ENCODE measurements at regions not wholly inside any gene's neighbourhood (a gene's known extent, or its start where the extent isn't known, plus 50 kb on each side); places are given as distances from the start of the nearest gene placed in this dataset.

DNA sequence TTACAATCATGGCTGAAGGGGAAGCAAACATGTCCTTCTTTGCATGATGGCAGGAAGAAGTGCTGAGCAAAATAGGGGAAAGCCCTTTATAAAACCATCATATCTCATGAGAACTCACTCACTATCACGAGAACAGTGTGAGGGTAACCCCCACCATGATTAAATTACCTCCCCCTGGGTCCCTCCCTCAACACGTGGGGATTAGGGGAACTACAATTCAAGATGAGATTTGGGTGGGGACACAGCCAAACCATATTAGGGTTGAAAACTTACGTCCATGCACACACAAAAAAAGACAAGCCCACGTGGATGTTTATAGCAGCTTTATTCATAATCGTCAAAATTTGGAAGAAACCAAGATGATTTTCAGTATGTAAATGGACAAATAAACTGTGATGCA, 72.3 kb downstream of the RPL22L1 start:
- H3K9ac ChIP-seq (ENCODE audit: low read length) = no peak overlapping the region
- no peak overlapping the region for H3K4me3 ChIP-seq (ENCODE audit: insufficient read depth in 1 of 2, low read depth in 1 of 2, low read length in 2 of 2)
- no peak overlapping the region for H3K27ac ChIP-seq (ENCODE audit: low read length, poor library complexity, severe bottlenecking)
- 93% methylated on average over 5 of the region's 5 CpGs for WGBS
- H2BK5ac ChIP-seq (ENCODE audit: low read depth, low read length, poor library complexity, severe bottlenecking) = no peak overlapping the region
- H2BK120ac ChIP-seq (ENCODE audit: low read depth, low read length) = no peak overlapping the region
- no peaks in the 10 kb centered on the region for H3K4me1 ChIP-seq (ENCODE audit: control insufficient read depth, insufficient read depth, low read depth, low read length)
- no peak overlapping the region for H2BK15ac ChIP-seq (ENCODE audit: low read depth, poor library complexity, severe bottlenecking)
- no peak overlapping the region for H2BK12ac ChIP-seq (ENCODE audit: low read length in 2 of 2)
- no peak overlapping the region for H4K8ac ChIP-seq (ENCODE audit: low read length)
- no peak overlapping the region for H3K14ac ChIP-seq (ENCODE audit: low read length in 2 of 2)
- H3K27me3 ChIP-seq (ENCODE audit: control insufficient read depth in 1 of 2, insufficient read depth in 1 of 2, low read length in 2 of 2) = no peaks in the 10 kb centered on the region
- H3K4ac ChIP-seq (ENCODE audit: low read depth in 1 of 2, low read length in 2 of 2) = no peak overlapping the region
- H2AFZ ChIP-seq (ENCODE audit: low read depth, low read length) = no peak overlapping the region
- H3K9me3 ChIP-seq (ENCODE audit: control insufficient read depth, low read length) = peaks cover 4% of the 10 kb centered on the region
- H3K79me1 ChIP-seq (replicated peaks; ENCODE audit: low read length, poor library complexity, severe bottlenecking) = no peaks in the 10 kb centered on the region
- H3K18ac ChIP-seq (ENCODE audit: low read depth in 1 of 2, low read length in 2 of 2) = no peak overlapping the region
- H3K4me2 ChIP-seq (ENCODE audit: low read length, poor library complexity, severe bottlenecking) = no peak overlapping the region
- no peak overlapping the region for H2AK5ac ChIP-seq (ENCODE audit: low read length, severe bottlenecking)
- DNase-seq = no peak
- no peak overlapping the region for H4K91ac ChIP-seq (ENCODE audit: low read length)
- H3K23ac ChIP-seq (ENCODE audit: low read length in 2 of 2) = no peak overlapping the region
- H3K36me3 ChIP-seq (ENCODE audit: control insufficient read depth in 1 of 2, insufficient read depth in 2 of 2, low read depth in 1 of 2, low read length in 2 of 2) = no peaks in the 10 kb centered on the region

- Histone ChIP-seq H3K4me2 (ENCODE audit: low read length, poor library complexity, severe bottlenecking) (no peak overlapping the region), H2BK15ac (ENCODE audit: low read depth, poor library complexity, severe bottlenecking) (no peak overlapping the region), H2AFZ (ENCODE audit: low read depth, low read length) (no peak overlapping the region), H3K4ac (ENCODE audit: low read depth in 1 of 2, low read length in 2 of 2) (peak overlapping the region in 1 of 2 experiments; percentile 37), H3K23ac (ENCODE audit: low read length in 2 of 2) (no peak overlapping the region), H2AK5ac (ENCODE audit: low read length, severe bottlenecking) (no peak overlapping the region), H3K18ac (ENCODE audit: low read depth in 1 of 2, low read length in 2 of 2) (peak overlapping the region in 1 of 2 experiments; percentile 75), H2BK12ac (ENCODE audit: low read length in 2 of 2) (no peak overlapping the region), H4K91ac (ENCODE audit: low read length) (no peak overlapping the region), H3K27ac (ENCODE audit: low read length, poor library complexity, severe bottlenecking) (no peak overlapping the region), H3K4me1 (ENCODE audit: control insufficient read depth, insufficient read depth, low read depth, low read length) (no peaks in the 10 kb centered on the region), H3K14ac (ENCODE audit: low read length in 2 of 2) (no peak overlapping the region), H4K8ac (ENCODE audit: low read length) (no peak overlapping the region), H2BK120ac (ENCODE audit: low read depth, low read length) (no peak overlapping the region), H3K27me3 (ENCODE audit: control insufficient read depth in 1 of 2, insufficient read depth in 1 of 2, low read length in 2 of 2) (no peaks in the 10 kb centered on the region), H3K4me3 (ENCODE audit: insufficient read depth in 1 of 2, low read depth in 1 of 2, low read length in 2 of 2) (no peak overlapping the region), H3K79me1 (replicated peaks; ENCODE audit: low read length, poor library complexity, severe bottlenecking) (no peaks in the 10 kb centered on the region), H3K36me3 (ENCODE audit: control insufficient read depth in 1 of 2, insufficient read depth in 2 of 2, low read depth in 1 of 2, low read length in 2 of 2) (no peaks in the 10 kb centered on the region), H3K9me3 (ENCODE audit: control insufficient read depth, low read length) (no peaks in the 10 kb centered on the region), H3K9ac (ENCODE audit: low read length) (no peak overlapping the region), H2BK5ac (ENCODE audit: low read depth, low read length, poor library complexity, severe bottlenecking) (no peak overlapping the region)
- 80% methylated on average over 1 of the region's 1 CpG for WGBS
- DNase-seq = peak; percentile 40
Observed at GRCh38 chr3:170792471-170792870, 77.5 kb downstream of the RPL22L1 start.

- Histone ChIP-seq H2BK15ac (ENCODE audit: low read depth, poor library complexity, severe bottlenecking) (no peak overlapping the region), H3K18ac (ENCODE audit: low read depth in 1 of 2, low read length in 2 of 2) (no peak overlapping the region), H3K14ac (ENCODE audit: low read length in 2 of 2) (no peak overlapping the region), H2AFZ (ENCODE audit: low read depth, low read length) (no peak overlapping the region), H4K91ac (ENCODE audit: low read length) (no peak overlapping the region), H4K8ac (ENCODE audit: low read length) (no peak overlapping the region), H3K4ac (ENCODE audit: low read depth in 1 of 2, low read length in 2 of 2) (no peak overlapping the region), H2BK12ac (ENCODE audit: low read length in 2 of 2) (no peak overlapping the region), H3K23ac (ENCODE audit: low read length in 2 of 2) (no peak overlapping the region), H2BK5ac (ENCODE audit: low read depth, low read length, poor library complexity, severe bottlenecking) (no peak overlapping the region), H3K27me3 (ENCODE audit: control insufficient read depth in 1 of 2, insufficient read depth in 1 of 2, low read length in 2 of 2) (no peaks in the 10 kb centered on the region), H3K27ac (ENCODE audit: low read length, poor library complexity, severe bottlenecking) (no peak overlapping the region), H2BK120ac (ENCODE audit: low read depth, low read length) (no peak overlapping the region), H3K36me3 (ENCODE audit: control insufficient read depth in 1 of 2, insufficient read depth in 2 of 2, low read depth in 1 of 2, low read length in 2 of 2) (no peaks in the 10 kb centered on the region), H3K79me1 (replicated peaks; ENCODE audit: low read length, poor library complexity, severe bottlenecking) (no peaks in the 10 kb centered on the region), H3K9ac (ENCODE audit: low read length) (peak overlapping the region; percentile 26), H3K4me1 (ENCODE audit: control insufficient read depth, insufficient read depth, low read depth, low read length) (no peaks in the 10 kb centered on the region), H3K9me3 (ENCODE audit: control insufficient read depth, low read length) (no peaks in the 10 kb centered on the region), H3K4me3 (ENCODE audit: insufficient read depth in 1 of 2, low read depth in 1 of 2, low read length in 2 of 2) (no peak overlapping the region), H3K4me2 (ENCODE audit: low read length, poor library complexity, severe bottlenecking) (no peak overlapping the region), H2AK5ac (ENCODE audit: low read length, severe bottlenecking) (no peak overlapping the region)
- no CpG with 5 or more reads among the region's 1 CpG for WGBS
- no peak for DNase-seq
Observed at GRCh38 chr3:170790647-170791046, 79.3 kb downstream of the RPL22L1 start.

GRCh38 chr3:170787464-170787863, 82.5 kb downstream of the RPL22L1 start:
- Histone ChIP-seq H2AK5ac (ENCODE audit: low read length, severe bottlenecking) (no peak overlapping the region), H3K27me3 (ENCODE audit: control insufficient read depth in 1 of 2, insufficient read depth in 1 of 2, low read length in 2 of 2) (no peaks in the 10 kb centered on the region), H3K4me1 (ENCODE audit: control insufficient read depth, insufficient read depth, low read depth, low read length) (no peaks in the 10 kb centered on the region), H3K18ac (ENCODE audit: low read depth in 1 of 2, low read length in 2 of 2) (no peak overlapping the region), H3K27ac (ENCODE audit: low read length, poor library complexity, severe bottlenecking) (no peak overlapping the region), H2BK5ac (ENCODE audit: low read depth, low read length, poor library complexity, severe bottlenecking) (no peak overlapping the region), H3K4ac (ENCODE audit: low read depth in 1 of 2, low read length in 2 of 2) (no peak overlapping the region), H3K23ac (ENCODE audit: low read length in 2 of 2) (no peak overlapping the region), H2BK15ac (ENCODE audit: low read depth, poor library complexity, severe bottlenecking) (no peak overlapping the region), H4K8ac (ENCODE audit: low read length) (no peak overlapping the region), H3K9ac (ENCODE audit: low read length) (no peak overlapping the region), H3K9me3 (ENCODE audit: control insufficient read depth, low read length) (peaks cover 3% of the 10 kb centered on the region), H2AFZ (ENCODE audit: low read depth, low read length) (no peak overlapping the region), H2BK12ac (ENCODE audit: low read length in 2 of 2) (no peak overlapping the region), H3K4me2 (ENCODE audit: low read length, poor library complexity, severe bottlenecking) (no peak overlapping the region), H4K91ac (ENCODE audit: low read length) (no peak overlapping the region), H3K14ac (ENCODE audit: low read length in 2 of 2) (no peak overlapping the region), H3K36me3 (ENCODE audit: control insufficient read depth in 1 of 2, insufficient read depth in 2 of 2, low read depth in 1 of 2, low read length in 2 of 2) (no peaks in the 10 kb centered on the region), H2BK120ac (ENCODE audit: low read depth, low read length) (no peak overlapping the region), H3K4me3 (ENCODE audit: insufficient read depth in 1 of 2, low read depth in 1 of 2, low read length in 2 of 2) (no peak overlapping the region), H3K79me1 (replicated peaks; ENCODE audit: low read length, poor library complexity, severe bottlenecking) (no peaks in the 10 kb centered on the region)
- WGBS = no CpG with 5 or more reads among the region's 2 CpGs
- no peak for DNase-seq

All from mesenchymal stem cell (in vitro differentiated cells and primary cell).